Gastroesophageal sphincter (tissue), 3 donors: ENCODE measurements at regions not wholly inside any gene's neighbourhood (a gene's known extent, or its start where the extent isn't known, plus 50 kb on each side); places are given as distances from the start of the nearest gene placed in this dataset.

Source experiments
- EP300 ChIP-seq: sonication (generic); formaldehyde crosslinking; IDR thresholded peaks from one replicate; pipeline ENCODE4 v1.6.1; 2017; ENCODE audit warnings: antibody characterized with exemption, mild to moderate bottlenecking
- POLR2A ChIP-seq, 2 donors: fragments of 450-650 bp; IDR thresholded peaks; one replicate each; pipeline ENCODE4 v1.6.1; 2017; ENCODE audit warnings: antibody characterized with exemption in 2 of 2, mild to moderate bottlenecking in 2 of 2, moderate library complexity in 1 of 2
- POLR2AphosphoS5 ChIP-seq: sonication (generic); formaldehyde crosslinking; IDR thresholded peaks from one replicate; pipeline ENCODE4 v1.6.1; 2017; ENCODE audit warnings: antibody characterized with exemption
- TF ChIP-seq, protein P1 (sequence below), 4 experiments: fragments of 200-600 bp in 2 of 4; fragments of 450-650 bp in 2 of 4; sonication (generic) in 1 of 4; IDR thresholded peaks; one replicate each; pipeline ENCODE4 v1.5.1; 2017 to 2019; ENCODE audit warnings: antibody characterized with exemption in 4 of 4, mild to moderate bottlenecking in 2 of 4, moderate library complexity in 2 of 4

DNA sequence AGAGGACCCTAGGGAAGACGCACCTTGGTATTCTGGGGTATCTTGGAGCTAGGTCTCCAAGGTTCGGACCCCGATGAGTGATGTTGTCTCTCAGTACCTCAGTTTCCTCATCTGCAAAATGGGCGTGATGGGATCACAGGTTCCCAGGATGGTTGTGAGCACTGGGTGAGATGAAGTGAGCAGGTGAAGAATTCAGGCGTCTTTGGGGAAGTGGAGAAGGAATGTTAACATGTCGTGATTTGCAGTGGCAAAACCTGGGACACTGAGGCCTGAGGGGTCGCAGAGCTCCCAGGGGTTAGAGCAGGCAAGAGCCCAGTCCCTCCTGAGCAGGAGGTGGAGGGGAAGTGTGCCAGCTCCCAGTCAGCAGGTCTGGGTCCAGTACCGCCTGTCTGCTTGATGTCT, 215.1 kb upstream of the GSE1 start:
- TF ChIP-seq, protein P1, sequence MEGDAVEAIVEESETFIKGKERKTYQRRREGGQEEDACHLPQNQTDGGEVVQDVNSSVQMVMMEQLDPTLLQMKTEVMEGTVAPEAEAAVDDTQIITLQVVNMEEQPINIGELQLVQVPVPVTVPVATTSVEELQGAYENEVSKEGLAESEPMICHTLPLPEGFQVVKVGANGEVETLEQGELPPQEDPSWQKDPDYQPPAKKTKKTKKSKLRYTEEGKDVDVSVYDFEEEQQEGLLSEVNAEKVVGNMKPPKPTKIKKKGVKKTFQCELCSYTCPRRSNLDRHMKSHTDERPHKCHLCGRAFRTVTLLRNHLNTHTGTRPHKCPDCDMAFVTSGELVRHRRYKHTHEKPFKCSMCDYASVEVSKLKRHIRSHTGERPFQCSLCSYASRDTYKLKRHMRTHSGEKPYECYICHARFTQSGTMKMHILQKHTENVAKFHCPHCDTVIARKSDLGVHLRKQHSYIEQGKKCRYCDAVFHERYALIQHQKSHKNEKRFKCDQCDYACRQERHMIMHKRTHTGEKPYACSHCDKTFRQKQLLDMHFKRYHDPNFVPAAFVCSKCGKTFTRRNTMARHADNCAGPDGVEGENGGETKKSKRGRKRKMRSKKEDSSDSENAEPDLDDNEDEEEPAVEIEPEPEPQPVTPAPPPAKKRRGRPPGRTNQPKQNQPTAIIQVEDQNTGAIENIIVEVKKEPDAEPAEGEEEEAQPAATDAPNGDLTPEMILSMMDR (IDR thresholded peaks at IDR 0.05), result no peak
- TF ChIP-seq EP300, result no peak
- TF ChIP-seq POLR2AphosphoS5, result no peak
- no peak for TF ChIP-seq POLR2A (IDR thresholded peaks at IDR 0.05)
